ENCODE measurements at regions not wholly inside any gene's neighbourhood (a gene's known extent, or its start where the extent isn't known, plus 50 kb on each side); places are given as distances from the start of the nearest gene placed in this dataset.
"Not testable (repeated sequence)": the region's sequence is repeated elsewhere in the genome, so short reads cannot be mapped to it uniquely, and the experiment has no call there.

- Mint-ChIP-seq H3K4me3 (no peak overlapping the region), H3K9me3 (no peaks in the 10 kb centered on the region), H3K27ac (no peak overlapping the region), H3K36me3 (ENCODE audit: low read depth) (no peaks in the 10 kb centered on the region), H3K27me3 (no peaks in the 10 kb centered on the region), H3K4me1 (ENCODE audit: low read depth) (no peaks in the 10 kb centered on the region)
Measured at GRCh38 chr16:85524630-85525419, 88.3 kb upstream of the GSE1 start.

GRCh38 chr16:85525420-85526184, 87.5 kb upstream of the GSE1 start:
- Mint-ChIP-seq H3K9me3 (no peaks in the 10 kb centered on the region), H3K4me3 (no peak overlapping the region), H3K36me3 (ENCODE audit: low read depth) (no peaks in the 10 kb centered on the region), H3K27ac (no peak overlapping the region), H3K27me3 (no peaks in the 10 kb centered on the region), H3K4me1 (ENCODE audit: low read depth) (no peaks in the 10 kb centered on the region)

GRCh38 chr16:85526185-85526974, 86.7 kb upstream of the GSE1 start:
- no peak overlapping the region for H3K4me3 Mint-ChIP-seq
- no peaks in the 10 kb centered on the region for H3K36me3 Mint-ChIP-seq (ENCODE audit: low read depth)
- no peaks in the 10 kb centered on the region for H3K4me1 Mint-ChIP-seq (ENCODE audit: low read depth)
- H3K27ac Mint-ChIP-seq = no peak overlapping the region
- H3K9me3 Mint-ChIP-seq = no peaks in the 10 kb centered on the region
- H3K27me3 Mint-ChIP-seq = no peaks in the 10 kb centered on the region

- Mint-ChIP-seq H3K27ac (no peak overlapping the region), H3K4me3 (no peak overlapping the region), H3K36me3 (ENCODE audit: low read depth) (no peaks in the 10 kb centered on the region), H3K27me3 (no peaks in the 10 kb centered on the region), H3K4me1 (ENCODE audit: low read depth) (no peaks in the 10 kb centered on the region), H3K9me3 (no peaks in the 10 kb centered on the region)
Measured at GRCh38 chr16:85527042-85527766, 85.9 kb upstream of the GSE1 start.

GRCh38 chr16:85527767-85528297, 85.3 kb upstream of the GSE1 start:
- Mint-ChIP-seq H3K4me3 (no peak overlapping the region), H3K4me1 (ENCODE audit: low read depth) (no peaks in the 10 kb centered on the region), H3K27me3 (no peaks in the 10 kb centered on the region), H3K36me3 (ENCODE audit: low read depth) (no peaks in the 10 kb centered on the region), H3K27ac (no peak overlapping the region), H3K9me3 (no peaks in the 10 kb centered on the region)

GRCh38 chr16:85528528-85529387, 84.4 kb upstream of the GSE1 start:
- Mint-ChIP-seq H3K4me1 (ENCODE audit: low read depth) (no peaks in the 10 kb centered on the region), H3K27me3 (no peaks in the 10 kb centered on the region), H3K36me3 (ENCODE audit: low read depth) (no peaks in the 10 kb centered on the region), H3K4me3 (no peak overlapping the region), H3K27ac (no peak overlapping the region), H3K9me3 (no peaks in the 10 kb centered on the region)

GRCh38 chr16:85529489-85530369, 83.4 kb upstream of the GSE1 start:
- Mint-ChIP-seq H3K27me3 (no peaks in the 10 kb centered on the region), H3K36me3 (ENCODE audit: low read depth) (no peaks in the 10 kb centered on the region), H3K27ac (no peak overlapping the region), H3K4me1 (ENCODE audit: low read depth) (no peaks in the 10 kb centered on the region), H3K4me3 (no peak overlapping the region), H3K9me3 (no peaks in the 10 kb centered on the region)

- Mint-ChIP-seq H3K27me3 (no peaks in the 10 kb centered on the region), H3K4me1 (ENCODE audit: low read depth) (no peaks in the 10 kb centered on the region), H3K4me3 (no peak overlapping the region), H3K27ac (no peak overlapping the region), H3K9me3 (no peaks in the 10 kb centered on the region), H3K36me3 (ENCODE audit: low read depth) (no peaks in the 10 kb centered on the region)
Measured at GRCh38 chr16:85530370-85530739, 82.8 kb upstream of the GSE1 start.

GRCh38 chr16:85531516-85531915, 81.6 kb upstream of the GSE1 start:
- Mint-ChIP-seq H3K27ac (no peak overlapping the region), H3K27me3 (no peaks in the 10 kb centered on the region), H3K4me1 (ENCODE audit: low read depth) (peaks cover 7% of the 10 kb centered on the region), H3K36me3 (ENCODE audit: low read depth) (no peaks in the 10 kb centered on the region), H3K9me3 (no peaks in the 10 kb centered on the region), H3K4me3 (no peak overlapping the region)

- Mint-ChIP-seq H3K36me3 (ENCODE audit: low read depth) (no peaks in the 10 kb centered on the region), H3K27me3 (no peaks in the 10 kb centered on the region), H3K27ac (no peak overlapping the region), H3K4me1 (ENCODE audit: low read depth) (peaks cover 7% of the 10 kb centered on the region), H3K4me3 (no peak overlapping the region), H3K9me3 (no peaks in the 10 kb centered on the region)
Measured at GRCh38 chr16:85532147-85532546, 81.0 kb upstream of the GSE1 start.

GRCh38 chr16:85533593-85533992, 79.5 kb upstream of the GSE1 start:
- not testable (repeated sequence) for H3K36me3 Mint-ChIP-seq (ENCODE audit: low read depth); H3K4me1 Mint-ChIP-seq (ENCODE audit: low read depth); H3K4me3 Mint-ChIP-seq; H3K27ac Mint-ChIP-seq; H3K9me3 Mint-ChIP-seq; H3K27me3 Mint-ChIP-seq

GRCh38 chr16:85534536-85535351, 78.4 kb upstream of the GSE1 start:
- Mint-ChIP-seq H3K9me3 (no peaks in the 10 kb centered on the region), H3K27ac (peak overlapping the region; percentile 16), H3K36me3 (ENCODE audit: low read depth) (no peaks in the 10 kb centered on the region), H3K4me1 (ENCODE audit: low read depth) (peaks cover 7% of the 10 kb centered on the region), H3K27me3 (no peaks in the 10 kb centered on the region), H3K4me3 (no peak overlapping the region)

Measured in stimulated activated naive CD8-positive, alpha-beta T cell treated with anti-CD3 and anti-CD28 coated beads, Interleukin-15, Interleukin-2, amounts not matched to agents 100 ng/mL and 50 ng/mL, for 24 hours (primary cell).